Adrenal gland (tissue), 9 donors: ENCODE measurements at regions not wholly inside any gene's neighbourhood (a gene's known extent, or its start where the extent isn't known, plus 50 kb on each side); places are given as distances from the start of the nearest gene placed in this dataset.

ENCODE experiments used
- DNase-seq, 7 donors: peaks; one replicate each; pipeline ENCODE4 v3.0.0-alpha.2; 2019 to 2020
- H3K27ac ChIP-seq, 5 donors: fragments of 200-600 bp; sonication (generic) in 4 of 5; 1 replicate in 3 of 5; 2 replicates in 2 of 5; pipeline versions ENCODE4 v1.5.1 to v1.8.0; 2016 to 2020; ENCODE audit warnings: mild to moderate bottlenecking in 1 of 5
- H3K27me3 ChIP-seq: fragments of 200-600 bp; 2 replicates; pipeline ENCODE4 v1.8.0; 2021
- H3K36me3 ChIP-seq, 2 donors: fragments of 200-600 bp; replicated peaks in 1 of 2; 1 replicate in 1 of 2; 2 replicates in 1 of 2; pipeline versions ENCODE4 v1.5.1 to v1.8.0; 2018 to 2022
- H3K4me1 ChIP-seq, 2 donors: fragments of 200-600 bp; replicated peaks in 1 of 2; 1 replicate in 1 of 2; 2 replicates in 1 of 2; pipeline versions ENCODE4 v1.5.1 to v1.8.0; 2018 to 2021
- H3K4me3 ChIP-seq, 4 donors: fragments of 200-600 bp; sonication (generic) in 3 of 4; one replicate each; pipeline ENCODE4 v1.5.1; 2016 to 2018
- H3K9me3 ChIP-seq, 3 donors: fragments of 200-600 bp; sonication (generic) in 1 of 3; replicated peaks in 1 of 3; 1 replicate in 2 of 3; 2 replicates in 1 of 3; pipeline versions ENCODE4 v1.5.1 to v1.8.0; 2016 to 2021
- POLR2A ChIP-seq, 2 donors: fragments of 450-650 bp; IDR thresholded peaks; one replicate each; pipeline ENCODE4 v1.6.1; 2017; ENCODE audit warnings: antibody characterized with exemption in 2 of 2, mild to moderate bottlenecking in 2 of 2, moderate library complexity in 1 of 2
- WGBS, 4 donors: extraction: QIAGEN DNeasy Blood & Tissue Kit in 2 of 4; methylation state at CpG; one replicate each; pipeline versions ENCODE4 v1.1.5 to v1.1.7; 2013 to 2017; 5-methylcytosine and 5-hydroxymethylcytosine counted together
- intact Hi-C, 2 donors: fragments of 100-400 bp; cut with DNase I; formaldehyde crosslinking; loops; one replicate each; pipeline versions ENCODE4 v1.14.1 to v1.15.0; 2022 to 2023
- TF ChIP-seq, protein P1 (sequence below), 6 experiments: fragments of 450-650 bp in 4 of 6; fragments of 200-600 bp in 2 of 6; sonication (generic) in 1 of 6; IDR thresholded peaks; 1 replicate in 5 of 6; 2 replicates in 1 of 6; pipeline versions ENCODE4 v1.5.1 to v1.8.0; 2016 to 2021; ENCODE audit warnings: antibody characterized with exemption in 6 of 6, mild to moderate bottlenecking in 2 of 6, moderate library complexity in 1 of 6
- donor health status: healthy with polysubstance abuse.
- donor health status: Bipolar disorder and iron deficiency.
- donor health status: DM: yes; HTN: yes; CAD: no.
- donor health status: DM: no; HTN: no; CAD: no.
- donor health status: DM: no; HTN: no; CAD: no.

DNA sequence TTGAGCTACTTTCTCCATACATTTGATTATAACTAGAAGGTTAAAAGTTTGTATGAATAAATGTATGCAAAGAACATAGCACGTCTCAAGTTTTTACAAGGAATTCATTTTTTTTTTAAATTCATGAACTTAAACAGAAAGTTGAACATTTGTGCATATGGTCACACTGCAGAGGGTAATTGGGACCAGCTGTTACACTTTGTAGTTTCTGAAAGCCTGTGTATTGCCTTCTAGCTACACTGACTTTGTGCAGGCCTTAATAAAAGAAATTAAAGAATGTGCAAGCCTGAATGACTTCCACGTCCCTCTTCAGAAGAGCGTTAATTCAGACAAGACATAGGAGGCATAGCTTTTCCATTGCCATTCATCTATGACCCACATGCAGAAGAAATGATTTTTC is 153.1 kb upstream of the PCDH18 start:
- Histone ChIP-seq H3K4me1 (no peaks in the 10 kb centered on the region), H3K36me3 (no peaks in the 10 kb centered on the region), H3K27ac (no peak overlapping the region), H3K27me3 (no peaks in the 10 kb centered on the region), H3K4me3 (no peak overlapping the region), H3K9me3 (no peaks in the 10 kb centered on the region)
- intact Hi-C loops: no loop called here
- DNase-seq: no peak
- no peak for TF ChIP-seq POLR2A (IDR thresholded peaks at IDR 0.05)
- TF ChIP-seq, protein P1, sequence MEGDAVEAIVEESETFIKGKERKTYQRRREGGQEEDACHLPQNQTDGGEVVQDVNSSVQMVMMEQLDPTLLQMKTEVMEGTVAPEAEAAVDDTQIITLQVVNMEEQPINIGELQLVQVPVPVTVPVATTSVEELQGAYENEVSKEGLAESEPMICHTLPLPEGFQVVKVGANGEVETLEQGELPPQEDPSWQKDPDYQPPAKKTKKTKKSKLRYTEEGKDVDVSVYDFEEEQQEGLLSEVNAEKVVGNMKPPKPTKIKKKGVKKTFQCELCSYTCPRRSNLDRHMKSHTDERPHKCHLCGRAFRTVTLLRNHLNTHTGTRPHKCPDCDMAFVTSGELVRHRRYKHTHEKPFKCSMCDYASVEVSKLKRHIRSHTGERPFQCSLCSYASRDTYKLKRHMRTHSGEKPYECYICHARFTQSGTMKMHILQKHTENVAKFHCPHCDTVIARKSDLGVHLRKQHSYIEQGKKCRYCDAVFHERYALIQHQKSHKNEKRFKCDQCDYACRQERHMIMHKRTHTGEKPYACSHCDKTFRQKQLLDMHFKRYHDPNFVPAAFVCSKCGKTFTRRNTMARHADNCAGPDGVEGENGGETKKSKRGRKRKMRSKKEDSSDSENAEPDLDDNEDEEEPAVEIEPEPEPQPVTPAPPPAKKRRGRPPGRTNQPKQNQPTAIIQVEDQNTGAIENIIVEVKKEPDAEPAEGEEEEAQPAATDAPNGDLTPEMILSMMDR (IDR thresholded peaks at IDR 0.05): no peak
- 78 to 79% (median 79%) methylated on average over 3 of the region's 3 CpGs for WGBS, 4 donors

DNA sequence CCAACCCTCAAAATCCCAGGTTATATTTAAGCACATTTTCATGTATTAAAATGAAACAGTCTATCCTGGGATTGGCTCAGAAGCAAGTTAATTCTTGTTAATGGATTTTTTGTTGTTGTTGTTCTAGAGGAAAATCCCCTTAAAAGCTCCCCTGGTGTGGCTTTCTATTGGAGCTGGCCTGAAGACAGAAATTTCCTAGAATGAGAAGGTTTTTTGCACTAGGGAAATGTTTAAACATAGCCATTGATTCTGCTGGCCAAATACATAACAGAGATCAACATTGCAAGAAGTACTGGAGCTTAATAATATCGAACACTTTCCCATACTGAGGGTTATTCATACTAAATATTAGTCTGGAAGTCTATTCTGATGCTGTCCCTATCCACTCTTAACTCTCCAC is 148.8 kb upstream of the PCDH18 start:
- intact Hi-C loops: no loop called here
- no peaks in the 10 kb centered on the region for H3K27me3 ChIP-seq
- no peak for TF ChIP-seq POLR2A (IDR thresholded peaks at IDR 0.05)
- TF ChIP-seq, protein P1 (IDR thresholded peaks at IDR 0.05): no peak
- H3K4me3 ChIP-seq: no peak overlapping the region
- no peaks in the 10 kb centered on the region for H3K9me3 ChIP-seq
- WGBS, 4 donors: 69 to 75% (median 73%) methylated on average over 1 of the region's 1 CpG
- no peak overlapping the region for H3K27ac ChIP-seq
- no peaks in the 10 kb centered on the region for H3K36me3 ChIP-seq
- H3K4me1 ChIP-seq: no peaks in the 10 kb centered on the region
- DNase-seq: no peak

DNA sequence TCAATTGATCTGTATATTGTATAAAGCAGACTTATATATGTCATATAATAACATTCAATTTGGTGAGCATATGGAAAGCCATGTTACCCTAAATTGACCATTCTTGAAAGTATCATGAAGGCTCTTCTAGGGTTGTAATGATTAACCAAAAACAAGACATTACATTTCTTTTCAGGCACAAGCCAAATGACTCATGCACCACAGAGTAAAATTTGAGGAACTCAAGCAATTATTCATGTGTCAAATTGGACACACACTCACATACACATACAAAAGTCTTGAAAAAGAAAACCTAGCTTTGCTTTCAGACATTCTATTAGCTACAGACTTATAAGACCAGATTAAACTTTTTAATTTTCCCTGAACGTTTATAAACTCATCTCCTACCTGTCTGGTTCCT is 146.5 kb upstream of the PCDH18 start:
- H3K27me3 ChIP-seq: no peaks in the 10 kb centered on the region
- WGBS, 4 donors: 52 to 64% (median 58%) methylated on average over 1 of the region's 1 CpG
- no peak for TF ChIP-seq POLR2A (IDR thresholded peaks at IDR 0.05)
- TF ChIP-seq, protein P1 (IDR thresholded peaks at IDR 0.05): no peak
- no peak overlapping the region for H3K27ac ChIP-seq
- H3K36me3 ChIP-seq: no peaks in the 10 kb centered on the region
- no peaks in the 10 kb centered on the region for H3K4me1 ChIP-seq
- H3K9me3 ChIP-seq: no peaks in the 10 kb centered on the region
- DNase-seq: no peak
- H3K4me3 ChIP-seq: no peak overlapping the region
- intact Hi-C loops: no loop called here

DNA sequence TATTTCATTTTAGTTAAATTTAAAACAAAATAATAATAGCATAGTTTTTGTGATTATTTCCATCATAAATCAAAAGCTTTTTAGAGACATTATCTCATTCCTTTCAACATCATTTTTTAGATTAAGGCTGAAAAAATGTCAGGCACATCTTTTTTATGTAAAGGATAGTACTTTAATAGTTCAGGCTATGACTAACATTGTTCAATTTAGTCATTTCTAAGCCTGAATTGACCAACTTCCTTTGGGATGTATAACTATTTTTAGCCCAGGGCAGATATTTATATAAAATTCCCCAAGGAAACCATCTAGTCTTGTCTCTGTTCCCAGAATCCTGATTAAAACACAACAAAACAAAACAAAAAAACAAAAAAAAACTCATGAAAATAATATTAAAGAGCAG is 145.6 kb upstream of the PCDH18 start:
- intact Hi-C loops: no loop called here
- no peaks in the 10 kb centered on the region for H3K9me3 ChIP-seq
- no peak for DNase-seq
- TF ChIP-seq POLR2A (IDR thresholded peaks at IDR 0.05): no peak
- TF ChIP-seq, protein P1 (IDR thresholded peaks at IDR 0.05): no peak
- no peaks in the 10 kb centered on the region for H3K36me3 ChIP-seq
- no peaks in the 10 kb centered on the region for H3K27me3 ChIP-seq
- H3K27ac ChIP-seq: no peak overlapping the region
- no peak overlapping the region for H3K4me3 ChIP-seq
- no peaks in the 10 kb centered on the region for H3K4me1 ChIP-seq
